ENCODE measurements at regions not wholly inside any gene's neighbourhood (a gene's known extent, or its start where the extent isn't known, plus 50 kb on each side); places are given as distances from the start of the nearest gene placed in this dataset.

DNA sequence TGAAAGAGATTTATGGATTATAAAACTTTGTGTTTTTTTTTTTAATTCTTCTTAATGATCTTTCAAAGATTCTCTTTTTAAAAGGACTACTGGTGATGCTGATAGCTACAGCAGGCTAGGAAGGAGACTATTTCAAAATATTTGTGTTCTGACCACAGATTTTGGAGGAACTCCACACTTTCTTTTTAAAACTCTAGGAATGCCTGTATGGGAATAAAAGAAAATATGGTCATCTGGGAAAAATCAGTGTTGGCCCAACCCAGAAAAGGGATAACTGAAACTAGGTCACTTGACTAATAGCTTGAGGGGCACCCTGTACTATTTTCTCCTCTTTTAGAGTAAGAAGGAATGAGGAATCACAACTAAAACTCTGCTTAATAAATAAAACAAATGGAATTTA is 97.6 kb upstream of the ADAMTS19 start:
- no TSS peak for BruUV-seq (replicated peaks)
- H3K4me3 Mint-ChIP-seq (ENCODE audit: low read depth, unreplicated experiment): no peak overlapping the region
- no peak overlapping the region for H3K27ac Mint-ChIP-seq (ENCODE audit: unreplicated experiment)
- no peak for DNase-seq
- TF ChIP-seq, protein P1, sequence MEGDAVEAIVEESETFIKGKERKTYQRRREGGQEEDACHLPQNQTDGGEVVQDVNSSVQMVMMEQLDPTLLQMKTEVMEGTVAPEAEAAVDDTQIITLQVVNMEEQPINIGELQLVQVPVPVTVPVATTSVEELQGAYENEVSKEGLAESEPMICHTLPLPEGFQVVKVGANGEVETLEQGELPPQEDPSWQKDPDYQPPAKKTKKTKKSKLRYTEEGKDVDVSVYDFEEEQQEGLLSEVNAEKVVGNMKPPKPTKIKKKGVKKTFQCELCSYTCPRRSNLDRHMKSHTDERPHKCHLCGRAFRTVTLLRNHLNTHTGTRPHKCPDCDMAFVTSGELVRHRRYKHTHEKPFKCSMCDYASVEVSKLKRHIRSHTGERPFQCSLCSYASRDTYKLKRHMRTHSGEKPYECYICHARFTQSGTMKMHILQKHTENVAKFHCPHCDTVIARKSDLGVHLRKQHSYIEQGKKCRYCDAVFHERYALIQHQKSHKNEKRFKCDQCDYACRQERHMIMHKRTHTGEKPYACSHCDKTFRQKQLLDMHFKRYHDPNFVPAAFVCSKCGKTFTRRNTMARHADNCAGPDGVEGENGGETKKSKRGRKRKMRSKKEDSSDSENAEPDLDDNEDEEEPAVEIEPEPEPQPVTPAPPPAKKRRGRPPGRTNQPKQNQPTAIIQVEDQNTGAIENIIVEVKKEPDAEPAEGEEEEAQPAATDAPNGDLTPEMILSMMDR (IDR thresholded peaks at IDR 0.05; ENCODE audit: unreplicated experiment): no peak
- no peaks in the 10 kb centered on the region for H3K27me3 Mint-ChIP-seq (ENCODE audit: unreplicated experiment)
- intact Hi-C loops (cut with micrococcal nuclease; ENCODE audit: unreplicated experiment): no loop called here
- no peaks in the 10 kb centered on the region for H3K4me1 Mint-ChIP-seq (ENCODE audit: low read depth, unreplicated experiment)
- no peaks in the 10 kb centered on the region for H3K9me3 Mint-ChIP-seq (ENCODE audit: low read depth, unreplicated experiment)
- CTCF ChIA-PET: no interaction called here
- H3K36me3 Mint-ChIP-seq (ENCODE audit: insufficient read depth, unreplicated experiment): no peaks in the 10 kb centered on the region

DNA sequence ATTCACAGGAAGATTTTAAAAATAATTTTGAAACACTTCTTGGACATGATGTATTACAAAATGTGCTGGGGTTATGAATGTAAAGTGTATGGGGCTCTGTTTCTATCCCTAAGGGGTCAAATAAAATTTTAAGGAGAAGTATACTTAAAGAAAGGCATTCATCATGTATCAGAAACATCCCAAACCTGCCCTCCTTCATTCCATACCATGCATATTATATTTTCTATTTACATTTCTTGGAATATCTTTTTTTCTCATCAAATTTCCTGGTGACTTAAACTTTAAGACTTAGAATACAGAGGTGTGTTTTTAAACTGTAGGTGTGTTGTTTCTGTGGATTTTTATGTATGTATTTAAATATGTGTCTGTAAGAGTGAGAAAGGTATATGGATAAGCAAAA is 96.1 kb upstream of the ADAMTS19 start:
- TF ChIP-seq, protein P1 (IDR thresholded peaks at IDR 0.05; ENCODE audit: unreplicated experiment): no peak
- Mint-ChIP-seq H3K9me3 (ENCODE audit: low read depth, unreplicated experiment) (no peaks in the 10 kb centered on the region), H3K27ac (ENCODE audit: unreplicated experiment) (no peak overlapping the region), H3K36me3 (ENCODE audit: insufficient read depth, unreplicated experiment) (no peaks in the 10 kb centered on the region), H3K4me1 (ENCODE audit: low read depth, unreplicated experiment) (no peaks in the 10 kb centered on the region), H3K4me3 (ENCODE audit: low read depth, unreplicated experiment) (no peak overlapping the region), H3K27me3 (ENCODE audit: unreplicated experiment) (no peaks in the 10 kb centered on the region)
- intact Hi-C loops (cut with micrococcal nuclease; ENCODE audit: unreplicated experiment): no loop called here
- CTCF ChIA-PET: no interaction called here
- BruUV-seq (replicated peaks): no TSS peak
- DNase-seq: no peak

GRCh38 chr5:129367883-129368282 is 92.2 kb upstream of the ADAMTS19 start:
- Mint-ChIP-seq H3K36me3 (ENCODE audit: insufficient read depth, unreplicated experiment) (no peaks in the 10 kb centered on the region), H3K4me1 (ENCODE audit: low read depth, unreplicated experiment) (no peaks in the 10 kb centered on the region), H3K27ac (ENCODE audit: unreplicated experiment) (no peak overlapping the region), H3K27me3 (ENCODE audit: unreplicated experiment) (no peaks in the 10 kb centered on the region), H3K9me3 (ENCODE audit: low read depth, unreplicated experiment) (no peaks in the 10 kb centered on the region), H3K4me3 (ENCODE audit: low read depth, unreplicated experiment) (no peak overlapping the region)
- intact Hi-C loops (cut with micrococcal nuclease; ENCODE audit: unreplicated experiment): no loop called here
- TF ChIP-seq, protein P1 (IDR thresholded peaks at IDR 0.05; ENCODE audit: unreplicated experiment): no peak
- CTCF ChIA-PET: interaction anchor here (0.5 kb wide), 1 partner anchor 1498 kb away, joined by 3 read pairs; no protein-coding TSS in a partner anchor
- no peak for DNase-seq
- no TSS peak for BruUV-seq (replicated peaks)

- TF ChIP-seq, protein P1 (IDR thresholded peaks at IDR 0.05; ENCODE audit: unreplicated experiment): no peak
- Mint-ChIP-seq H3K36me3 (ENCODE audit: insufficient read depth, unreplicated experiment) (no peaks in the 10 kb centered on the region), H3K27me3 (ENCODE audit: unreplicated experiment) (no peaks in the 10 kb centered on the region), H3K4me1 (ENCODE audit: low read depth, unreplicated experiment) (no peaks in the 10 kb centered on the region), H3K4me3 (ENCODE audit: low read depth, unreplicated experiment) (no peak overlapping the region), H3K27ac (ENCODE audit: unreplicated experiment) (no peak overlapping the region), H3K9me3 (ENCODE audit: low read depth, unreplicated experiment) (no peaks in the 10 kb centered on the region)
- no peak for DNase-seq
- no TSS peak for BruUV-seq (replicated peaks)
- CTCF ChIA-PET: no interaction called here
- intact Hi-C loops (cut with micrococcal nuclease; ENCODE audit: unreplicated experiment): no loop called here
These were observed 88.1 kb upstream of the ADAMTS19 start for GRCh38 chr5:129372025-129372424.
